NCI-H1105 treated with DMSO at 0.1 percent for 48 hours (cell line): ENCODE measurements at regions not wholly inside any gene's neighbourhood (a gene's known extent, or its start where the extent isn't known, plus 50 kb on each side); places are given as distances from the start of the nearest gene placed in this dataset.
"Not testable (repeated sequence)": the region's sequence is repeated elsewhere in the genome, so short reads cannot be mapped to it uniquely, and the experiment has no call there.

Source experiments
- DNase-seq: peaks from one replicate; lab custom pipeline; 2025; lab: John Stamatoyannopoulos, UW

DNA sequence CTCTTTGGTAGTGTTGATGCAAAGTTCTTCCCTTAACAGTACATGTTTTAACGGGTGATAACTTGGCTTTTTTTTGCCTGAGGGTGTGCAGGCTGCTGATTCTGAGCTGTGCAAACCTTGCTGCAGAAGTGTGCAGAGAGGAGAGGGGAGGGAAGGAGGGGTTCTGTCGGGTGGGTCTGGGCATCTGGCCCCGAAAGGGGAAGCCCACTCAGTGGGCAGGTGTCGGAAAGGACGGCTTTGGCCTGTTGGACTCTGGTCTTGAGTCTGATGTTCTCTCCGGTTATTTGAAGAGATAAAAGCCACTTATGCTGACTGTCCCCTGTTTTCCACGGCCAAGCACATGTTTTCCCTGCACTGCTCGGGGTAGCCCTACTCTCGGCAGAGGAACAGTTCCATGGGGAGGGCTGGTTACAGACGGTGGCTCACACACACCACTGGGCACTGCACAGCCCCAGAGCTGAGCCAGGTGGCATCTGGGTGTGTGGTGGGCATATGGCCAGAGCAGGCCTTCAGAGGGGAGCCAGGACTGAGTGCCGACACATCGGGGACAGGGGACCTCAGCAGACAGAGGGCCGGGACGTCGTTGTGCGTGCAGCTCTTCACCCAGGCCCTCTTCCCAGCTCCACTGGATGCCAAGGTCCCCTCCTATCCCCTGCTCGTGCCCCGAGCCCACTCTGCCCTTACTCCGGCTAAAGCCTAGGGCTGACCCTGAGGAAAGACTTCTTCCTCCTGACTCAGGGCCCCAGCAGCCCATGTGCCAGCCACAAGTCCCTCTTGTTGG, 93.2 kb downstream of the TEX29 start:
- no peak for DNase-seq

DNA sequence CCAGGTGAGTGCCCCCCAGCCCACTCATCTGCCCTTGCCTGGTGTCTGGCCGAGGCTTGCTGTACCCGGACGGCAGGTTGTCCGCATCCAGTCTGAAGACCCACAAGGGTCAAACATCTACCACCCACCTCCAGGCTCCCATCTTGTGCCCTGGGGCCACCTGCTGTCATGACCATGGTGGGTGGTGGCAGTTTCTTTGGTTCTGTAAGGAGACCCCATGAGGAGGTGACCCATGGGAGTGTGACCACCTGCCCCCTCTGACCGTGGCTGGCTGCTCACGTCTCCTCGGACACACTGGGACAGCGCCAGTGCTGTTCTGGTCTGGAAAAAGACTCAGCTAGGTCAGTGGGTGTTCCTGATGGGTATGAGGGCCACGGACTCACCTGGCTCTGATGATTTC, 93.9 kb downstream of the TEX29 start:
- DNase-seq, result no peak

DNA sequence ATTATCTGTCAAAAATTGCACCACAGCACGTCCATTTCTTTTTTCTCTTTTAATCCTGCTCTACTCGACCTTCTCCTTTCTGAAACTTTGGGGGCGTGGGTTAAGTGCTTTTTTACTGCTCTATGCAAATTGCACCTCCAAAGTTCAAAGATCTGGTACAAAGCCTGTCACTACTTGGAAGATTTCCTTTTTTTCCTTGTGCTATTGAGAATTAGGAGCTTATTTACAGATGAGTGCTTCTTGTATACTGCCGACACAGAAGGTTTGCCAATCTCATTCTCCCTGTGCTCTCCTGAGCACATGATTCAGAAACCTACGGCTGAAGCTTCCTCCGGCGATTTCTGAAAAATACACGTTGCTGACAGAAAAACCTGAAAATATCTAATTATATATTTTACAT, 94.8 kb downstream of the TEX29 start:
- DNase-seq, result no peak

DNA sequence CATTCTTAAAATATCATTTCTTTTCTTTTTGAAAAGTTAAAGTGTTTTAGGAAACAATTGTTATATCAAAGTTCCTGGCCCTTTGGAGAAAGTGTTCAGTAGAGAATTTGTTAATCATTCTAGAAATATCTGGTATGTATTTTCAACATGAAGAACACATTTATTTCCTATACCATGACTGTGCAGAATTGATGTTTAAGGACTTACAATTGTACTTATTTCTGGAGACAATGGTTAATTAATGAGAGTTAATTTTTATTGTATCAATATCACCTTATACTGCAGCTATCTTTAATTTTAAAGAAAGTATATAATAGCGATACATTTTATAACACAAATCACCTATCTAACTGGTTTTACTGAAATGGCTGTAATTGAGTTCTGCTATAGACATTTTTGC, 95.3 kb downstream of the TEX29 start:
- DNase-seq, result no peak

DNA sequence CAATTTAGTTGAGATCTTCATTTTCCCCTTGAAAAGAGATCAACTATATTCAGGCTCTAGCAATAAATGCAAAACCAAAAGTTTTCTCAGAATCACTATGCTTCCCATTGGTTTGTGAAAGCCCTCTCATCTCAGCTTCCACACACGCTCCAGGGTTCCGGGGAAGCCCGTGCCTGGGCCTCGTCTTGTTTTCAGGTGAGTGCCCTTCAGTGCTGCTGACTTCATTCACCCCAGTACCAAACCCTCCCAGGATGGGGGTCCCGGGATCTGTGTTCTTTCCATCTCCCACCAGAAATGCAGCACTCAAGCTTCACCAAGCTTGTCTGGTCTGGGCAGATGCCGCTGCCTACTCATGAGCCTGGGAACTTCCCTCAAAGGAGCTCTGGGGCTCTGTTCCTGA, 97.7 kb downstream of the TEX29 start:
- no peak for DNase-seq

DNA sequence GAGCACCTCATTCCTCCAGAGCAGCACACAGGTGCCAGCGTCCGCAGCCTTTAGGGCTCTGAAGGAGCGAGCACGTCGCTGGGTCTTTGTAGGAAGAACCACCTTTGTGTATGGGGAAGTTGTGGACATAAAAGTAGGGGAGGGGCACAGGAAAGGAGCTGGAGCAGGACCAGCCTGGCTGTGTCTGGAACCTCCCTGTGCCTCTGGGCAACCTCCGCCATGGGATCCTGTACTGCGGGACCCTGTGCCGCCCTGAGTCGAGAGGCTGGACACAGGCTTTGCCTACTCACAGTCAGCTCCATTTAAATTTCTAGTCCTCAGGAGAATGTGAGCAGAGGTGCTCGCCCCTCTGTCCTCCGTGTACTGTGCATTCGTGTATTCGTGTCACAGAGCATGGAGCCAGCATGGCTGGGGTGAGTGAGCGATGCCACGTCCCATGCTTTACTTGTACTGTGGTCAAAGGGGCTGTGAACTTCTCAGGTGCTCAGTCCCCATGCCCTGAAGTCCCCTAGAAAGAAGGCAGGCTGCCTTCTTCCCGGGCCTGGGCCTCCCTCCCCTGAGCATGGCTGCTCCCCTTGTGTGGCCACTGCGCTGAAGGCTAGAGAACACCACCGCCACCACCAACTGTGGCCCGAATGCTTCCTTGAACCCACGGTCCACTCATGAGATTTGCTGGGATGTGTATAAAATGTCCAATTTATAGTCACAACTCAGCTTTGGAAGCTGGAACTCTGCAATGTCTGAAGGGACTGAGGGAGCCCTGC, 99.9 kb downstream of the TEX29 start:
- no peak for DNase-seq

DNA sequence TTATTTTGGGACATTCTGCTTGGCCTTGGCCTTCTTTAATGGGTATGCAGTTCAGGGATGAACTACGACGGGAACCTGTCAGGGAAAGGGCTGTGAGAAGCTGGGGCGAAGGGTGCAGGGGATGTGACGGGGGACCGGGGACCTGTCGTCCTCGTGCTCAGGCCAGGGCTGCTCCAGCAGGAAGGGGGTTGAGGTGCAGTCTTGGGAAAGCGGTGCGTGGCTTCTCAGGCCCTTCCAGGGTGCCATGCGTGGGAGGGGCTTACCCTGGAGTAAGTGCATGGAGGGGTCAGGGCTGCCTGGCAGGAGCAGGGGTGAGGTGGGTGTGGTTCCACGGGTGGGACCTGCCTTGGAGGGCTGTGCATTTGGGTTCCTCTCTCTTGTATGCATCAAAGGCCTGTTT, 100.8 kb downstream of the TEX29 start:
- DNase-seq, result no peak

DNA sequence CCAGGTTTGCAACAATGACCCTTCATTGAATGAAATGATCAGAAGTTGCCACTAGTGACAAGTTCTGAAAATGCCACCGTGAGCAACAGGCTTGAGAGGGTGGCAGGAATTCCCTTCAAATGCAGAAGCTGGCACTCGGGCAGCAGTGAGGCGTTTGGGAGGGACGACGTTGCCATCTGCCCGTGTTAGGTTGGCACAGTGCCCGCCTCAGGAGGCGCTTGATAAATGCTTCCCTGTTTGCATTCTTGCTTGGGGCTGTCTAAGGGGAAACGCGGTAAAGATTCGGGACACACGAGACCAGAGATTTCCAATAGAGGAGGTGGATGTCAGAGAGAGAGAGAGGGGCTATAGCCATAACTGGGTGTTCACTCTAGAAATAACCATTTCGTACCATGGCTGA, 101.9 kb downstream of the TEX29 start:
- DNase-seq, result peak; percentile 73

DNA sequence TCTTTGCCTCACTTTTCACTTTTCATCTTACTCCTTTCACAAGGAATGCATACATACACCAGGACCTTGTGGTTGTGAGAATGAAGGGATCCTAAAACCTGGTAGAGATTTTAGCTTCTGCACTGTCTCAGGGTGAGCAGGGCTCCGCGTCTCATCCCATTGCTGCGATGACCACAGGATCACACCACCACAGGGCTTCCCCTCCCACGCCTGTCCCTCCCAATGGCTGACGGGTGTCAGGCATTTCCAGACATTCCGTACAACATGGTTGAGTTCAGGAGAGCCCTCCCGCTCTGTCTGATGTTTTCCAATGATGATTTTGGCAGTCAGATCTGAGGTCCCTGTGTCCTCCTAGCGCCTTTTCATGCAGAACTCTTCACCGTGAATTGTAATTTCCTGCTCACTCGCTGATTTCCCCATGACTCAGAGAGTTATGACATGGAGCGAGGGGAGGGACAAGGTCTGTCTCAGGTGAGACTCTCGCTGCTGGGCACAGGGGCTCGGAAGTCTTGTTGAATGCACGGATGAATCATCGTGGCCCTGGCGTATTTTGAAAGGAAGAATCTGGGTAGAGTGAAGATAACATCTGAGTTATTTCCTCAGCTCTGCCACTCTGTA, 102.8 kb downstream of the TEX29 start:
- no peak for DNase-seq

DNA sequence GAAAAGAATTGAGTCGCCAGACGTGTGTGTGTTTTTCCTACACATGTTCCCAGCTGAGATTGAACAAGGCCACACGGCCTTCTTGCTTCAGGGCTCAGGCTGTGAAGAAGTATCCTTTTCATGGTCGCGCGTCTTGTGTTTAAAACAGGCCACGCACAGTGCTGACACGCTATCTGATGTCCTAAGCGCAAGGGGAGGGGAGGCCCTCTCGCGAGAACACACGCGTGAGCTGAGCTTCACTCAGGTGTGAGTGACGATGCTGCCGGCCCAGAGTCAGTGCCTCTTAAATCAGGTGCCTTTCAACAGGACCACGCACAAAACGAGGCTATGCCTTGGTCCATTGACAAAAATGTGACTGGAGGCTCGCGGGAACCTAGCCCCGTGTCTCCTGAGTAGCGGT, 103.7 kb downstream of the TEX29 start:
- no peak for DNase-seq

DNA sequence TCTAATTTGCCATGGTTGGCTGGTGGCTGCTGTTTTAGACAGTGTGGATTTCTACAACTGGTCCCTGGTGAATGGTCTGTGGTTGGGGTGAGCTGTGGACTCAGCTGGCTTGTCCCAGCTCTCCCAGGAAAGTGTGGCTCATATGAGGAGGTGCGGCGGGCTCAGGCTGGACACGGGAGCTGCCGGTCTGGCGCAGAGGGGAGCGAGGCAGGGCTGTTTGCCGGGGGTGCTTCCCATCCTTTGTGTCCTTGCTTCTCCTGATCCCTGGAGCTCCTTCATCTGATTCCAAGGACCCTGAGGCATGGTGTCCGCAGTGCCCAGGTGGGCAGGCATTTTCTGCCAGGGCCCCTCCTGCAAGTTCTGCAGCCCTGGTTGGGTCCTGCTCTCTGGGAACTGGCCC, 104.9 kb downstream of the TEX29 start:
- no peak for DNase-seq

DNA sequence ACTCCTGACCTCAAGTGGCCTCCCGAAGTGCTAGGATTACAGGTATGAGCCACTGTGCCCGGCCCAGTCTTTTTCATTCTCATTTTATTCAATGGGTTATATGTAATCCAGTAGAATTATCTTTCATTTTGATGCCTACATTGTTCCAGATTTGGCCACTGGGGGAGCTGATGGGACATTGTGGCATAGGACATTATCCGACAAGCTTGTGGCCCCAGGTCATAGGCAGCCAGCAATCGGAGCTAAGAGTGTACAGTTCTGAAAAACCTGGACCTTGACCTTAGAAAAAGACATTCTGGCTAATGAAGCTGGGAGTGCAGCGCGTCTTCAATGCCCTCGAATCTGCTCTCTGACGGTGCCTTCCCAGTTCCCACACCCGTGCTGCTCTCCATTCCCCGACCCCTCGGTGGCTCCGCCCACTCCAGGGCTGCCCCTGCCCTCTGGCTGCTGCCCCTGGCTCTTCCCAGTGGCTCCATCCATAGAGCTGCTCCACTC, 108.7 kb downstream of the TEX29 start:
- DNase-seq, result peak; percentile 52

DNA sequence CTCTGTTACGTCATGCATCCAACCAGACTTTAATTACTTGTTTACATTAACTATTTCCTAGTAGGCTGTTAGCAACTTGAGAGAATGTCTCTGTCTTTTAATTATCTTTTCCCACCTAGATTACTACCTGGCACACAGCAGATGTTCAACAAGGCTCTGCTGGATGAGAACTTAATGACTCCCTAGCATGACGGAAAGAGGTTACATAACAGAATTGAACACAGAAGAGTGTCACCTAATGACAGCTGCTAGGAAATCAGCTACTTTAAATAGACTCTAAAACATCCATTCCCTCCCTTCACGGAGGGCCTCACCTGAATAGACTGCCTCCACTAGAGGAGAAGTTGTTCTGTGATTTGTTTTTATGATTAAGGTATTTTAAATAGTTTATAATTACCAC, 110.8 kb downstream of the TEX29 start:
- DNase-seq, result peak; percentile 95

DNA sequence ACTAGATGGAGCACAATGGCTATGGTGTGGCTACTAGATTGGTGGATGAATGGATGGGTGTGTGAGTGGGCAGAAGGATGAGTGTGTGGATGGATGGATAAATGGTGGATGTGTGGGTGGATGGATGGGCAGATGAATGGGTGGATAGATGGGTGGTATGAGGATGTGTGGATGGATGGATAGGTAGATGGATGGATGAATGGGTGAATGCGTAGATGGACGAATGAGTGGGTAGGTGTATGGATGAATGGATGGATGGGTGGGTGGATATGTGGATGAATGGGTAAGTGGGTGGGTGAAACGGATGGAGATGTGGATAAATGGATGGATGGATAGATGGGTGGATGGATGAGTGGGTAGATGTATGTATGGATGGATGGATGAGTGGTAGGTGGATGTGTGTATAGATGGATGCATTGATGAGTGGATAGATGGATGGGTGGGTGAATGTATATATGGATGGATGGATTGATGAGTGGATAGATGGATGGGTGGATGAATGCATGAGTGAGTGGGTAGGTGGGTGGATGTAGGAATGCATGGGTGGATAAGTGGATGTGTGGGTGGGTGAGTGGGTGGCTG, 114.2 kb downstream of the TEX29 start:
- DNase-seq, result no peak

DNA sequence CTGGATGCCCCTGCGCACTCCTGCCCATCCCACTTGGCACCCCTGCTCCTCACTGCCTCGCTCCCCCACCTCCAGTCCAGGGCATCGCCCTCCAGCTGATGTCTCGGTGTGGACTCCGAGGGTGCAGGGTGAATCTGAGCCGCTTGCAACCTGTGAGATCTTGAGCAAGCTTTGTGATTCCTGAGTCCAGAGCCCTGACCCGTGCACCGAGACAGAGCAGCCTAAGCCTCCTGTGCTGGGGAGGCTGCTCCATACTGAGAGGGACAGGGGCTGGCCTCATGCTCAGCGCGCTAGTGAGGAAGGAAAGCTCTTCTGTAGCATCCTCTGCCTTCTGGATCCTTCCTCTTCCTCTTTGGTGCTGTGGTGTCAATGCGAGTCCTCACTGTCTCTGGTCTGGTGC, 116.0 kb downstream of the TEX29 start:
- DNase-seq, result no peak

DNA sequence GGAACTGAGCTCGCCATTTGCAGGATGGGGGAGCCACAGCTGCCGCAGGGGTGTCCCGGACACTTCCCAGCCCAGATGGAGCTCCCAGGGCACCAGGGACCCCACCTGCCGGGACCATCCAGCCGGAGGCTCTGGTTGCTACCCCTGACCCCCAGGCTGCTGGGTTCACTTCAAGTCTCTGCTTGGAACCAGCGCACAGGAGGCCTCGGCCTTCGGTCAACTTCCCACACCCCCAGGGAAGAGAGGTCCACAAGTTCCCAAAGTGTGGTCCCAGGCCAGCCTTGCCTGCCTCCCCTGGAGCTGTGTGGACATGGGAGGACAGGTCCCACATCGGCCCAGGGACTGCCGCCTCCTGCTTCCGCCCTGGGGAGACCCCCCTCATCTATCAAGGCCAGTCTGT, 117.0 kb downstream of the TEX29 start:
- no peak for DNase-seq

DNA sequence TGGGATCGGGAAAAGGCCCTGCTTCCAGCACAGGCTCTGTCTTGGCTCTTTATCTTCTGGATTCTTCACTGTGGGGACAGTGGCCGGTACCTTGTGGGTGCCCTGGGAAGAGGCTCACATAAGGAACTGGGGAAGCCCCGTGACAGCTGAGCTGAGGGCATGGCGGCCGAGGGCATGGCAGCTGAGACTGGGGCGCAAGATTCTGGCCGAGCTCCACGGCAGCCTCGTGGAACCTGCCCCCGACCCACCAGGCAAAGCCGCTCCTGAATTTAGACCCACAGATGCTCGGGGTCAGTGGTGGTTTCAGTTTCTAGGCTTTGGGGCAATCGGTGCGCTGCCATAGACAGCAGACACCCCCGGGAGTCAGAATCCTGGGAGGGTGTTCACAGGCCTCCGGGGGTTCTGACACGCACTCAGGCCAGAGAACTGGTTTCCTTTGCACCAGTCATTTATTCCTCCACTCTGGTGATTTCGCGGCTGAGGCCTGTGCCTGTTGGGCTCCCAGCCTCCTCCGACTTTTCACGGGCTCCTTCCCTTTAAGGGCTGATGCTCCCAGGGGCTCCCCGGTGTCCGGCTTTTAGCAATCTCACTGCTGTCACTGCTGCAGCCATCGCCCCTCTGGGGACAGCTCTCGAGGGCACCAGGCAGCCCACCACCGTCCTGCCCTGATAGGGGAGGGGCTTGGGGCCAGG, 117.6 kb downstream of the TEX29 start:
- DNase-seq, result no peak

DNA sequence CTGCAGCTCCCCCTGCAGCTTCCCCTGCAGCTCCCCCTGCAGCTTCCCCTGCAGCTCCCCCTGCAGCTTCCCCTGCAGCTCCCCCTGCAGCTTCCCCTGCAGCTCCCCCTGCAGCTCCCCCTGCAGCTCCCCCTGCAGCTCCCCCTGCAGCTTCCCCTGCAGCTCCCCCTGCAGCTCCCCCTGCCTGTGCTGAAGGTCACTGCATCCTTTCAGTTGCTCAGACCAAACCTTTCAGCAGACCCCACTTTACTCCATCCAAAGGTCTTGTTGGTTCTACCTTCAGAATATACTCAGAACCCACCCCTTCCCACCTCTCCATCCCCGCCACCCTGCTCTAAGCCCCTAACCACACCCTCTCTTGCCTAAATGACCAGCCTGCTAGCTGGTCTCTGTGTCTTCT, 120.0 kb downstream of the TEX29 start:
- not testable (repeated sequence) for DNase-seq

DNA sequence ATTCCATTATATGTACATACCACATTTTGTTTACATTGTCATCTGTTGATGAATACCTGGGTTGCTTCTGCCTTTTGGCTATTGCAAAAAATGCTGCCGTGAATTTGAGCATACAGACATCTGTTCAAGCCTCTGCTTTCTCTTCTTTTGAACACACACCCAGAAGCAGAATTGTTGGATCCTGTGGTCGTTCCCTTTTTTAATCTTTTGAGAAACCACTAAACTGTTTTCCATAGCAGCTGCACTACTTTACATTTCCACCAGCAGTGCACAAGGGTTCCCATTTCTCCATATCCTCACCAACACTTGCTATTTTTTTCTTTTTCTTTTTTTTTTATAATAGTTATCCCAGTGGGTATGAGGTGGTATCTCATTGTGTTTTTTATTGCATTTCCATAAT, 123.5 kb downstream of the TEX29 start:
- no peak for DNase-seq

DNA sequence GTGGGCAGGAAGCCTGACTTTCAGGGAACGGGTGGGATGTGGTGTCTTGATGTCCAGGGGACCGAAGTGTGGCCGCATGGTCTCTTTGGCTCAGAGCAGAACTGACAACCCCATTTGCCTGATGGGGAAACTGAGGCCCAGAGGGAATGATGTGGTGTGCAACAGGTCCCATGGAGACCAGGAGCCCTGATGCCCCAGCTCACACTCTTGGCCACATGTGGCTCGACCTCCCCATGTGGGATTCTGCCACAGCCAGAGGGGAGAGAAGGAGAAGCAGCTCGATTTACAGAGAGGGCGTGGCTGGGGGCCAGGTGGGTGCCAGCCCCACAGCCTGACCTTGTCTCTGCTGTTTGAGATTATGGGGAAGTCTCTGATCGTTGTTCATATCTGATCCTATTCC, 128.1 kb downstream of the TEX29 start:
- DNase-seq, result no peak

DNA sequence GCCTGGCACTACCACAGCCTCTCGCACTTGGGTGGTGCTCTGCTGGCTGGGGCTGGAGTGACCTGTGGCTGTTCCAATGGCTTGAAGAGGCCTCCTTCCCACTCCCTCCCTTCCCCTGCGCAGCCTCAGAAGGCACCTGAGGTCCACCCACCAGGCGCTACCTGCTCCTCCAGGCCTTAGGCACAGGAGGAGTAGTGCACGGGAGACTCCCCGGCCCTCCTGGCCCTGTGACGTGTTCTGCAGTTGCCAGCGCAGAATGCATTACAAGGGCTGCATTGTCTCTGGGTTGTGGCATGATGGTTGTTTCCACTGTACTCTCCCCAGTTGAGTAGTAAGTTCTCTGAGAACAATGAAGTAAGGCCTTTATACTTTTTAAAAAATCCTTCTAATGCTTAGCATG, 128.6 kb downstream of the TEX29 start:
- DNase-seq, result no peak

DNA sequence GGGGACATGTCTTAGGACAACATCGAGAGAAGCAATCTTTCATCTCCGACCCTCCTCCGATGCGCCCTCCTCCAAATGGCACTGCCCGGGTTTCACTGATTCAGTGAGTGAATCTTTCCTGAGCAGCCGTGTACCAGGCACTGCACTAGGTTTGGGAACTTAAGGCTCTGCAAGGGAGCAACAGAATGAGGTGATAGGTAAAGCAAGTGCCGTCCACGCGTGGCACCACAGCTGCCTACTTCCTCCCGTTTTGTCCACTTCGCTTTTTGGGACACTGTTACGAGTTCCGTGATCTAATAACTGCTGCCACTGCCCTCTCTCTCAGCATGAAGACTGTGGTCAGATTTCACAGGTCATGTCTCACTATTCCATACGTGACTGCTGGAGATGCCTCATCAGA, 131.0 kb downstream of the TEX29 start:
- no peak for DNase-seq
